COR-L47 (cell line): ENCODE measurements at regions not wholly inside any gene's neighbourhood (a gene's known extent, or its start where the extent isn't known, plus 50 kb on each side); places are given as distances from the start of the nearest gene placed in this dataset.

ENCODE experiments used
- DNase-seq: peaks from one replicate; lab custom pipeline; 2025; lab: John Stamatoyannopoulos, UW

DNA sequence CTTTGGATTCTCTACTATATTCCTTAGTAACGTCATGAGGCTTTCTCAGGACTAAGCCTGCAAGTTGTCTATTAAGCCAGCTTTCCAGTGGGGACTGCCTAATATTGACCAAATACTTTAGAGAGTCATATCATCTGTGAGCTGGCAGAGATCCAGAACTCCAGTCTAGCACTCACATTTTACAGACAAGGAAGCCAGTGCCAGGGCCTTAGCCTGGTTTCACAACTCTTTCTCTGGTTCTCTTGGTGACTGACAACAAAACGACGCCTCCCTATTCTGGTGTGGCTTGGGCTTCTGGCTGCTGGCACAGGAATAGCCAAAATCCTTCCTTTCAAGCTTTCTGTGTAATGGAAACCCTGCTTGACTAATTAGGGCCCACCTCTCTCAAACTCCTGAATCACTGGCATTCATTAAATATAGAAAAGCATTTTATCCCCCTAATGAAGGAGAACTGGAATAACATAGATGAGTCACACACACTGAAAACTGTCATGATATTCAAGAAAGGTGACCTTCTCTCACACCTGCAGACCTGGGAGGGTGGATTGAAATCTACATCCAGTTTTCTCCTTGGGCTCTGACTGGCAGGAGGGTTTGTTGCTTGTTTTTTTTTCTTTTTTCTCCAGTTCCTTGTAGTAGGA is 75.2 kb upstream of the UBL3 start:
- peak; percentile 72 for DNase-seq

DNA sequence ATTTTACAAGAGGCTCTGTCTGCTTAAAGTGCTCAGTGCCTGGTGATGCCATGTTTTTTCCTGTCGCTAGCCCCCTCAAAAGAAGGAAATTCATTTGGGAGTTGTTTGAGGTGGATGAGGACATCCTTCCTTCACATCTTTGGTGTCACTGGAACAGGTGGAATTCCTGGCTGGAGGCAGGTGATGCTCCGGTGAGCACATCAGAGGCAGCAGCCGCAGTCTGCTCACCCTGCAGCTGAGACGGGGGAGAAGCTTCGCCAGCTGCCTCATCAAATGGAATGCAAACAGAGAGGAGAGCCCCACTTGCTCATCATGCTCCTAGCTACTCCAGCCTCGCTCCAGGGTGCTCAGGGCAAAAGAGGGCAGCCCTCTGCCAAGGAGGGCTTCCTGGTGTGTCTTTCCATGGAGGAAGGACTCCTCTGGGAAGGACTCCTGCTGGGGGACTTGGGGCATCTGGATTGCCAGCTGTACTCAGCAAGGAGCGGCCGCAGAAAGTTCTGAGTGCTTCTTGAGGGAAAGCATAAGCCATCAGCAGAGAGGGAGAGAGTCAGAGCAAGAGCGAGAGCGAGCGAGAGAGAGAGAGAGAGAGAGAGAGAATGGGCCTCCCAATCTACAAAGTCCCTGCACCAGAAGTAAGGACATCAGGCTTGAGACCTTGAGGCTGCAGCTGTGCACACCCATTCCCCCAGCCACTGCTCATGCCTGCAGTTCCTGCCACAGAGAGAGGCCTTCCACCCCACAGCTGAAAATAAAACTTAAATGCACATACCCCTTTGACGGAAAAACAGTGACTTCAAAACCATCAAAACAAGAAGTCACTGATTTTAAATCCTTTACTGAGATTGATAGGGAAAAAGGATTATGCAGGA is 74.3 kb upstream of the UBL3 start:
- DNase-seq, result no peak

DNA sequence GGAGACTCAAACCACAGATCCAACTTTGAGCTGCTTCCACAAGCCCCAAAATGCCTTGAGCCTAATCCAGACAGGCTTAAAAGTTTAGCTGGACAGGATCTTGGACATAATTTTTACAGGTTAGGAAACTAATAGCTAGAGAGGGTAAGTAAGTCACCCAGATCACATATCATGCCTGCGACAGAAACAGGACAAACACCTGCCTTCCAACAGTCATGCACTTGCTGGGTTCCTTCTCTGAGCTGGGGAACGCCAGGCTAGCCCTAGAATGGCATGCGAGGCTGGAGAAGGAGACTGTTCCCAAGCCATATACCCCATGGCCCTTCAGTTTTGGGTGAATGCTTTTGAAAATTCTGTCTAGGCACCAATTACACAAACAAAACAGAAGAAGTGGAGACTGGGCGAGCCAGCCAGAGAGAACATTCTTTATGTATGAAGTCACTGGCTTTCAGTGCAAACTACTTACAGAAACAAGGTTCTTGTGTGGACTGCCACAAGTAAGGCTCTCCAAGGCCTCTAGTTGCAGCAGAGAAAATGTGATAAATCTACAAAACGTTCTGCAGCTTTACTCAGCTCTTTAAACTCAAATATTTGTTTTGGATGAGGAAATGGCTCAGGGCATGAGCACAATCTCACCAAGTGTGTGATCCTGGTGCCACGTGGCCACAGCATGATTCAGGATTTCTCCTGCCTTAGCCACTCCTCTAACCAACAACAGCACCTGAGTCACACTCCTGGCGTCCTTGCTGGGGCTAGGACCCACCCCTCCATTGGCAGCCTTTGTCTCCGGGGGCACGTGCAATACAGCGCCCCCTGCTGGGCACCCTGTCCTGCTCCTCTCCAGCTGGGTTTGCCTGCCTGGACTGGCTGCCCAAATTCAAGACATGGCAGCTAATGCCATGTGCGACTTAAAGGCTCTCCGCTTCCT is 73.4 kb upstream of the UBL3 start:
- DNase-seq, result peak; percentile 66

DNA sequence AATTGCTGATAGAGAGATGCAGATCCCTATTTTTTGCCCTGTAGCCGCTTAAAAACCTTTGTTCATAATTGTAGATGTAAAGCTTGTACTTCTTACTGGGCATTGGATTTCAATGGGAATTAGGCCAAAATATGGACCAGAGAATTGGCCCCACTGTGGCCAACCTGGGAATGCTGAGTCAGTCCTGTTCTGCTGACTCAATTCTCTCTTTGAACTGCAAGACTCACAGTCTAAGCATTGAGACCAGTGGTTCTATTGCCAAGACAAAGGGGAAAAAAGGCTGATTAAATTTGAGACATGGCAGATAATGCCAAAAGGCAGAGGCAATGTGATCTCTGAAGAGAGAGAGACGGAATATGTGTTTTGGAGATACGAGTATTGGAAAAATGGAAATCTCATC is 72.5 kb upstream of the UBL3 start:
- no peak for DNase-seq

DNA sequence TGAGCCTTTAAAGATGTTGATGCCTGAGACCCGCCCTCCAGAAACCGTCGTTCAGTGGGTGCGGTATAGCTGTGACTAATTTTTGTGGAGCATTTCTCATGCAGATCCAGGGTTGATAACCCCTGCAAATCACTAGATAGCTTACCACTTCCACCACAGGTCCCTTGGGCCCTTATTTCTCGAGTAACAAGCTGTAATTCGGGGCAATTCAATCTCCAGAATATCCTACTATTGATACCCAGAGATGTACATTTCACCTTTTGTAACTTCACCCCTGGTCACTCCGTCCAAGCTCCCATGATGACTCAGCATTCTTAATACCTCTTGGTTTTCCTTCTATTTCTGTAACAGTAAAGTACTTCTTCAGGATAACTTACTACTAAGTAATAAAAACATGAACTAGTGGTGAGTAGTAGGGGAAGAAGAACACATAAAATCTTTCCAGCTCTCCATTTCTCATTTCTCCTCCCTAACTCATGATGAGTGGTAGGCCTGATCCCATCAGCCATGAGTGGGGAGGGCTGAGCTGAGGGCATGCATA is 71.9 kb upstream of the UBL3 start:
- DNase-seq, result no peak

DNA sequence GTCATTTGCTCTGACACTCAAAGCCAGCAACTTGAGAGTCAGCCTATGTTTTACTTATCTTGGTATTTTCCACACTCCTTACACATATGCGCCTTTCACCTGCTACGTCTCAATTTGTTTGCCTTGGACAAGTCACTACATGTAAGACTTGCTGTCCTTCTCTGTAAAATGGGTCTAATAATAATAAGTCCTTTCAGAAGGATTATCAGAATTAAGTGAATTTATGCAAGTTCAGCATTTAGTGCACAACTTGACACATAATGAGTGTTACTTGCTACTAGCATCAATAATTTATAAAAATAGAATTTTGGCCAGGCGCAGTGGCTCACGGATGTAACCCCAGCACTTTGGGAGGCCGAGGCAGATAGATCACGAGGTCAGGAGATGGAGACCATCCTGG is 71.1 kb upstream of the UBL3 start:
- DNase-seq, result no peak

DNA sequence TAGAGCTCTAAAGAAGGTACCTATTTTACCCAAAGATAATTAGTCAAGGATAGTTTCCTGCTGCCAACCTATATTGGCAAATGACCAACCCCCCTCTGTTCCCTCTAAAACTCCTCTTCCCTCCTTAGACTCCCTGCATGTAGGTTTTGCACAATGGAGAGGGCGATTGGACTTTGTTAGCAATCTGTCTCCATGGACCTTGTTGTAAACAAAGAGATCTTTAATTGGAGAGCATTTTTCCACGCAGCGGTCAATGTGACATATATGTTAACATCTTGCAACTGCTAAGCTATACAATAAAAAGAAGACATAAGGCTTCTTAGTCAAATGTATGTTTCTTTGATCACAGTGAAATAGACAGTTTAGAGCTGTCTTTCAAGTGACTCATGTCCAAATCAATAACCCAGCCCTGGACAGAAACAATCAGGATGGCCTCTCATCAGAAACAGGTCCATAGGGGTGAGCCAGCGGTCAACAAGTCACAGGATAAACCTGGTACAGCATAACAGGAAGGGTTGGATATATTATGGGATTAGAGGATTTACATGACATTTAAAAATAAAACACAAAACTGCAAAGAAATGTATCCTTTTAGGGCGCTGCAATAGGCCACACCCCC is 69.7 kb upstream of the UBL3 start:
- peak; percentile 39 for DNase-seq

DNA sequence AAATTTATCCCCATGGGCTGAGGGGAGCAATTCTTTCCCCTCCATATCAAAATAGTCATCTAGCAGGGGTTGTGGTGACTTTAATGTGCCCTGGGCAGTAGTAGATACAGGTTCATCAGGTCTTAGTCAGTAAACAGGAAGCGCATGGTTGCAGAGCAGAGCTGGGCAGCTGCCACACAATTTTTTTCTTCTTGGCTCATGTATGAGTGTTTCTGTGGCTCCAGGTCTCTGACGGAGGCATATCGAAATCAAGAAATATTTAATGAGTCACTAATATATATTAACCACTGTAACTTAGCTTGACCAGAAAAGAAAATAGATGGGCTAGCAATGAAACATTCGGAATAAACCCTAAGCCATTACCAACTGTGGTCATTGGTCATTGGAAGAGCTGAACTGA is 68.4 kb upstream of the UBL3 start:
- DNase-seq, result no peak

DNA sequence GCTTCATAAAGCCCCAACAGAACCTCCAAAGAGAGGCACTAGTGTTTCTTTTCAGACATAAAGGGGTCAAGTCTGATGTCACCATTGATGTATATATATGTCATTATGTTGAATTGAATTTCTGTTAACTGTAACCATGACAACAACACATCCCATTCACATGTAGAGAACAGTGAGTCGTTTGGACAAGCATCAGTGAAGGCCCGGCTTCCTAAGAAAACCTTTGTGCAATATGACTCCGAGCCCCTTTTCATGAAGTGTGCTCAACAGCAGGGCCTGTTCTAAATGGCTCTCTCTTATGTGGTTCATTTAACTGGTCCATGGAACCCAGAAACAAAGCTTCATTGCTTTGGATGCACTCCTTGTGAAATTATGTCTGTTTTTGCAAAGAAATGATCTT is 67.2 kb upstream of the UBL3 start:
- DNase-seq, result no peak

DNA sequence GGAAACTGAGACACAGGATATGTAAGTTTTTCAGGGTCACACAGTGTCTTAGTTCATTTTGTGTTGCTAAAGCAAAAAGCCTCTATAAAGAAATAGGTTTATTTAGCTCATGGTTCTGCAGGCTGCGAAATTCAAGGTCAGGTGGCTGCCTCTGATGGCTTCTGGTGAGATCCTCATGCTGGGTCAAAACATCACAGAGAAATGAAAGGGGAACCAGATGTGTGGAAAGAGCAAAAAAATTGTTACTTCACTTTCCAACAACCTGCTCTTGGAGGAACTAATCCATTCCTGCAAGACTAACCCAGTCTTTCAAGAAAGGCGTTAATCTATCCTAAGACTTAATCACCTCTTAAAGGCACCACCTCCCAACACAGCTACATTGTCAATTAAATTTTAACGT is 64.2 kb upstream of the UBL3 start:
- DNase-seq, result no peak

DNA sequence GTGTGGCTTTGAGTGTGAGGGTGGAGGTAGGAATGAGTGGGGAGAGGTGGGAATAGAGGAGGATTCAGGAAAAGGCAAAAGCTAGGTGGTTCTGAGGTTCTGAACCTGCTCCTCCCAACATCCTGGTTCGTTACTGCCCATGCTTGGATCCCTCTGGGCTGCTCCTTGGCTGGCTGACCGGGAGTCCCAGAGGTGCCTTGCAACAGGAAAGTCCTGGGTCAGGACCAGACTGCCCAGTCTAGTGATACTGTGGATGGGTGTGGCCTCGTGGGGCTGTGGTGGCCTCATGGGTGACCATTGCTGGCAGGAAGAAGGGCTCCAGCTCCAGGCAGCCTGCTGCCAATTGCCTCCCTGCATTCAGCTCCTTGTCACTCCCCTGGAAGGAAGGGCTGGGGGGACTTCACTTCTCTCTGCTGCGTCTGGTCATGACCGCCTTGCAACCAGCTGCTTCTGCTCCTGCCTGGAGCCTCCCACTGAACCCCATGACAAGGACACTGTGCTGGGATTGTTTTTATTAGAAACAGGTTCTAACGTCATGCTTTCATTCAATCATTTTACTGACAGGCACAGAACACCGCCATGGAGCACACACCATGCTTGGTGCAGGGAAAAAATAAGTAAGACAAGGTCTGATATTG is 61.5 kb upstream of the UBL3 start:
- no peak for DNase-seq

DNA sequence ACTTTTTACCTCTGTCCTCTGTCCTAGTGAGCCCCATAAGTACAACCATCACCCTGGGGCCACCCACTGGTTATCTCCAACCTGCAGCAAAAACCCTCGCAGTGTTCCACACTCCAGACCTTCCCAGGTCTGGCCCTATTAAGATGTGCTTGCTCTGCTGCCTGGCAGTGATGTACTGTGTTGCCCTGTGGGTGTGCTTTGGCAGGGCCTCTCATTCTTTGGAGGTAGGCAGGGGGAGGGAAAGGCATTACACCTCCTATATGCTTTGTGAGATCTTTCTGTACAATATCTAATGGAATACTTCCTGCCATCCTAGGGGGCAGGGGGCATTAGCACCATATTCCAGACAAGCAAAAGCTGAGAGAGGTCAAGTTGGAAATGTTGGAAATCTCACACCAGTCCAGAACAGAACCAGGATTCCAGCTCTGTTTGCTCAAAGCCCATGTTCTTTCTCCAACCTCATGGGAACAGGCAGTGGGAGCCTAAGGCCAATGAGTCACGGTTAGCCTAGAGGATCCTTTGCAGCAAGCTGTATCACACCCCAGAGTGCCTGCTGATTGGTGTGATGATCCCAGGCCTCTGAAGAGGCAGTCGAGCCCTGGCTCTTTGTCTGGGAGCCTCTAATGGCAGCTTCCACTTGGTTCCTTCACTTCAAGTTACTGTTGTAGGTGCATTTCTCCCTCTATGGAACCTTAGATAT is 59.7 kb upstream of the UBL3 start:
- DNase-seq, result no peak

DNA sequence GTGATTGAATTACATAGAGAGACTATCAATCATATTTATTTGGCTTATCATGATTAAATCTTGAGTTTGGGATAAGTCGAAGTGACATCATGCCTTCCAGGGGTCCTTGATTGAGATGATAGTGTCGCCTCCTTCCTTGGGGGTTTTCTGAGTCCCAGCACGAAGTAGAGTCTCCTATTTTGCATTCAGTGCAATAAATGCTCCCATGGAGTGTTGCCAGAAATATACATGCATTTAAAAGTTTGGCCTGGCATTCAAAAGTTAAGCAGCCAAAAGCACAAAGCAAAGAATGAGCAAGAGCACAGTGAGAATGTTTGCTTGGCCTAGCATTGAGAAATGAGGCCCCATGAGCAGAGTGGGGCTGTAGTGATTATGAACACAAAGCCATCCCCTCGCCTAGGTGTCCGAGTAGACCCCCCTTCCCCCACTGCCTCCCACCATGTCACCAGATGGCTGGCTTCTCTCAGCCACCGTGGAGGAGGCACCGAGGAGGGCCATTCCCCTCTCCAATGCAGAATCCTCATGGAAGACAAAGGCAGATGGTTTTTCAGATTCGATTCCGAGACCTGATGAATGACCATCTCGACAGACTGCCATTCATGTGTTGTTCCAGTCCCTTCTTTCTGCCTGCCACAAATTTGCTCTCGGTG is 58.8 kb upstream of the UBL3 start:
- DNase-seq, result no peak

DNA sequence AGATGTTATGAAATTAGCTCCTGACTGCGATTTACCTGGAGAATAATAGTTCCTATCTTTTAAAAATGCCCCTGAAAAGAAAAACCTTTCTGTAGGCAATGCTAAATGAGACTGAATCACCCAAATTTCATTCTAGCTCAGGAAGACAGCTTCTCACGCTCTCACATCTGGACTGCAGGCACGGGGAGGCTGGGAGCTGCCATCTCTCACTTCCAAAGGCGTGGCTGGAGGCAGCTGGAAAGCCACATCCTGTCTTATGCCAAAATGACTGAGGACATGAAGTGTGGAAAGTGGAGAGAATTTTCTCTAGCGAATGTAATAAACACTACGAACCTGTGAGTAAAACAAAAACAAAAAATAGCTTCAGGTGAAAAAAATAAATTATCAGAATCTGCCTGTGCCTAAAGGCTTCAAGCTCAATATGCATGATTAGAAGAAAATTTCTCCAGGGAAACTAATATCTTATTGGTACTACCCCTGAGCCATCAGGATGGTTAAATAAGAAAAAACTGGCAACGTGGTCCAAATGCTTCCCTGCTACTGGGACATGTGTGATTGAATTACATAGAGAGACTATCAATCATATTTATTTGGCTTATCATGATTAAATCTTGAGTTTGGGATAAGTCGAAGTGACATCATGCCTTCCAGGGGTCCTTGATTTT is 58.1 kb upstream of the UBL3 start:
- no peak for DNase-seq

DNA sequence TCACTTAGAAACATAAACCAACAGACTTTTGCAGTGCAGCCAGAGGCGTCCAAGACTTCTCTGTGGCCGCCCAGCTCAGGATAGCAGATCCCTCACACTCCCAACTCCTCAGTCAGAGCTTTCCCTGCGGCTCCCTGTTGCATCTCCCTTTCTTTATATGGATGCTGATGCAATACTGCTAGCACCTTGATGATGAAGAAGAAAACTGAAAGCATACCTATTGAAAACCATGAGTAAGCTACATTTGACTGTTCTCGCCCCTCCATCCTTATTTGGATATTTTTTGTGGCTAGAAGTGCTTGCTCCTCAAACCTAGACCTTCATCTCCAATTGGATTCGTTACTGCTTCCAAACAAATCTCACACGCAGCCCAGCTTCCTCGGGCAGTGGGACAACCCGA is 57.3 kb upstream of the UBL3 start:
- no peak for DNase-seq

DNA sequence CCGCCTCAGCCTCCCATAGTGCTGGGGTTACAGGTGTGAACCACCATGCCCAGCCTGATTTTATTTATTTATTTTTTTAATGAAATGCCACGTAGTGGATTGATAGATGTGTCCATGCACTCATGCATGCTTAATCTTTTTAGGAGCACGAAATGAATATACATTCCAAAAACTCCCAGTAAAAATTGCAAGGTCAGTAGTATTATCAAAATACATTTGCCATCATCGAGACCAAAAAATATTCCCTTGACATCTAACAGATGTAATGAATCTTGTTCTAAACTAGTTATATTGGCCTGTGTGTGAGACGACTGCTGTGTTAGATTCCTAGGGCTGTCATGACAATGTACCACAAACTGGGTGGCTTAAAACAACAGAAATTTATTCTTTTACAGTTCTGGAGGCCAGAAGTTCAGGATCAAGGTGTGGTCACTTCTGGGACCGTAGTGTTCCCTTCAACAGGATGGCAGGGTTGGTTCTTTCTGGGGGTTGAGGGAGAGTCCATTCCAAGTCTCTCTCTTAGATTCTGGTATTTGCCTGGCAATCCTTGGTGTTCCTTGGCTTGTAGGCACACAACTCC is 56.1 kb upstream of the UBL3 start:
- DNase-seq, result no peak

DNA sequence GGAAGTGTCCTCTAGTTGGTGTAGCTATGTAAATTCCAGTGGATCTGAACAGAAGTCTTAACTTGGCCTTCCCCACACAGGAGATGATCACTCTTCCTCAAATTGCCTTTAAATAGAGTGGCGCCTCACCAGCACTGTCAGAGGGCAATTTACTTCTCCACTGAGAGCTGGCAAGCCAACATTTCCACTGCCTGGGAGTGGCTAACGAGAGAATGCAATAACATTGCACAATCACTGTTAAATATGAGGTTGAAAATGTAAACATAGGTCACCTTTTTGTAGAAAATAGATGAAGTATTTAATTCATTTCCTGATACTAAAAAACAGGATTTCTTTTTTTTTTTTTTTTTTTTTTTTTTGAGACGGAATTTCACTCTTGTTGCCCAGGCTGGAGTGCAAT is 55.4 kb upstream of the UBL3 start:
- DNase-seq, result no peak

DNA sequence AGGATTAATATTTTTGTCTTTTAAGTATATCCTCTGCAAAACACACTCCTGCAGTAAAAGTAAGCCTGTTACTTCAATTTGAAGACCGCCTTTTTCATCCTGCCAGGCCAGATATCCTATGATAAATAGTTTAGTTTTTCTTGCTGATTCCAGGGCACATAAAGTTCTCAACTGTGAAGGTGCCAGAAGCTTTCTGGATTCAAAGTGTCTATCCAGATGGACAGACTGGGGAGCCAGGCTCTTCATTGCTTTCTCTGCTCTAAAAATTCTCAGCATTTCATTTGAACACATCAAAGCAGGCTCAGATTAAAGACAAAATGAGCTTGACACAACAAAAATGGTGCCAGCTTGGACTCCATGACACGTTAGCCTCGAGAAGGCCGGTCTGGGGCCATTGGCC is 53.6 kb upstream of the UBL3 start:
- DNase-seq, result no peak

DNA sequence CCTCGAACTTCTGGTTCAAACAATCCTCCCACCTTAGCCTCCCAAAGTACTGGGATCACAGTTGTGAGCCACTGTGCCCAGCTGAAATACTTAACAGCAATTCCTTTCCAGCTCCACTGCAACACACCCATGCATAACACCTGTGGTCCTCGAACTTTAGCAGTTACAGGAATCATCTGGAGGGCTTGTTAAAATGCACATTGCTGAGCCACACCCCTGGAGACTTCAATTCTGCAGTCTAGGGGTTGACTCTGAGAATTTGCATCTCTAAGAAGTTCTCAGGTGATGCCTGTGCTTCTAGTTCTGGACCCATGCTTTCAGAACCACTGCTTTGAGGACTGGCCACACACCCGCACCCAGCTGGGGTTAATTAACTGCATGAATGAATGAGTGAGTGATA is 53.1 kb upstream of the UBL3 start:
- DNase-seq, result no peak
